DMS53 treated with DMSO at 0.1 percent for 48 hours (cell line): ENCODE measurements at regions not wholly inside any gene's neighbourhood (a gene's known extent, or its start where the extent isn't known, plus 50 kb on each side); places are given as distances from the start of the nearest gene placed in this dataset.

Experiments used
- DNase-seq: peaks from one replicate; lab custom pipeline; 2025; ENCODE audit not compliant: unreplicated experiment; lab: John Stamatoyannopoulos, UW

- no peak for DNase-seq
Measured at GRCh38 chr18:39870591-39870990, 2084.4 kb upstream of the PIK3C3 start.

DNA sequence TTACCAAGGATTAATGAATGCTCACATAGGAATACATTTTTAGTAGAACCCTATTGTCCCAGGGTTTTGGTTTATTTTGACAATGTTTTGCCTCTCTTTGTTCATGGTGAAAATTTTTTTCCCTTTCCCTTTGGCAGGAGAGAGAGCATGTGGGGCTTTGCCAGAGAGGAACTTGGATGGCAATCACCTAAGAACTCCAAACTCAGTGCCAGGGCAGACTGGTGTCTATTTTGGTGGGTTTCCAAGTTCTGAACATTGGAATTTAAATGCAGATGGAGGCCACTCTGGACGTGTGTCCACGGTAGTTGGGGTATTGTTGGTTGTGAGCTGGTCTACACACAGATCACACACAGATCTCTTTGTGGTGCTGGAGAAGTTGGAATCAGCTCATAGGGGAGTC lies 2091.1 kb upstream of the PIK3C3 start:
- DNase-seq = no peak

GRCh38 chr18:39862341-39862740 lies 2092.7 kb upstream of the PIK3C3 start:
- no peak for DNase-seq

GRCh38 chr18:39854291-39854690 lies 2100.7 kb upstream of the PIK3C3 start:
- no peak for DNase-seq

DNA sequence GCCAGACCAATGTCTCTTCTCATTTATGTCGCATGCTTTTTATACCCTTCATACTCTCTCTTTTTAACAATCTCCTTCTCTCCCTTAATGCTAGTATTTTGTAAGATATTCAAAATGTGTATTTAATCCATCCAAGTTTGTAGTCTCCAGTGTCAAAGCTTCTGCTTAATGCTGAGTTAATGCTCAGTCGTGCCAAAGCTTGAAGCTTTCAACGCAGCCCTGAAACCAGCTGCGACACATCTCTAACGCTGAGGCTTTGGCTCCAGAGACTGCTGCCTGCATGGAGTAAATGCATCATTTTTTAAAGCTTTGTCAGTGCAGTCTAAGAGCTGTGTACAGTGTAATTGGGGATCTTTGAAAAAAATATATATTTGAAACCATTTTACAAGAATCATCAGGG lies 2108.8 kb upstream of the PIK3C3 start:
- DNase-seq = no peak

DNA sequence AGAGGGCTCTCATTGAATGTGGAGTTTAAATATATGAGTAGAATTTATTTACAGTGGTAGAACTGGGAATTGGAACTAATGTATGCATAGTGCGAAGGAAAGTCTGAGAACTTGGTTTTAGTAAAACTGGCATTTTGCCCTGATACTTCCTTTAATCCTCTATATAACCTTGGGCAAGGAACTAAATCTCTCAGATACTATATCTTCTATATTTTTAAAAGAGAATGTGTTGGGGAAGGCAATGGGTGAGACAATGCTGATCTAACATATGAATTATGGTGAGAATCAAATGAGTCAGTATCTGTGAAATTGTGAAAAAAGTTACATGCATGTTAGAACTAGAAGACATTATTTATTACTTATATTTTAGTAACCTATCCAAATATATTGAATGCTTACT lies 2109.4 kb upstream of the PIK3C3 start:
- DNase-seq = no peak

GRCh38 chr18:39845106-39845505 lies 2109.9 kb upstream of the PIK3C3 start:
- no peak for DNase-seq

DNA sequence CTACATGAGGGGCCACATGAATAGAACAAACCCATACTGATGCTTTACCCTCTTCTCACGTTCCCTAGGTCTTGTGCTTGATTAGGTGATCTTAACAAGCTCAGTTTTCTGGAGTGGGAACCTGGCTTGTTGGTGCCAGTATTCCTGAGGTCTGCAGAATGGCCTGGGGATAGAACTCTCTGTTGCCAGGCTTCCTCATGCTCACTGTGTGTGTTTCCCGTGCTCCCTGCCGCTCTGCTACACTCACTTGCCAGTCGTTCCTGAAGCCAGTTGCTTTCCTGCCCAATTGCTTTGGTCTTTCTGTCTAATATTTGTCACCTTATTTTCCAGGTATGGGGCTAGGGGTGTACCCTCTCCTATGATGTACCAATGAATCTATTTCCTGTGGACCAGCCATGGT lies 2111.5 kb upstream of the PIK3C3 start:
- DNase-seq = no peak

GRCh38 chr18:39842366-39842914 lies 2112.6 kb upstream of the PIK3C3 start:
- DNase-seq = no peak

- DNase-seq = peak; percentile 77
Measured at GRCh38 chr18:39841482-39842365, 2113.3 kb upstream of the PIK3C3 start.

GRCh38 chr18:39840856-39841481 lies 2114.1 kb upstream of the PIK3C3 start:
- no peak for DNase-seq

DNA sequence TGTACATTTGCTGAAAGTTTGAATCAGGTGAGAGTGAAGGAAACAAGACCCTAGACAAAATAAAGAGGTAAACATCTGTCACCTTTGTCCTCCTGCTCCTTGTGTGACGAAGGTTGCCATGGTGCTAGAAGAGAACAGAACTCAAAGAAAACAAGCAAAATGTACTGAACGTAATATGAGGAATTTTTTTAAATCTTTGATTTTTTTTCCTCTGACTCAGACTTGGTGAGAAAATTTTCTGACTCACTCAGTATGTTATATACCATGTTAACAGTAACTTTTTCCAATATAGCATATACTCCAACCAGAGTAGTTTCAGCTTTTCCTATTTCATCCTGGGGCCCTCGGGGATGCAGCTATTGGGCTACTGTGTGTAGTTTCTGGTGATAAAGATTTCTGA lies 2114.6 kb upstream of the PIK3C3 start:
- no peak for DNase-seq

DNA sequence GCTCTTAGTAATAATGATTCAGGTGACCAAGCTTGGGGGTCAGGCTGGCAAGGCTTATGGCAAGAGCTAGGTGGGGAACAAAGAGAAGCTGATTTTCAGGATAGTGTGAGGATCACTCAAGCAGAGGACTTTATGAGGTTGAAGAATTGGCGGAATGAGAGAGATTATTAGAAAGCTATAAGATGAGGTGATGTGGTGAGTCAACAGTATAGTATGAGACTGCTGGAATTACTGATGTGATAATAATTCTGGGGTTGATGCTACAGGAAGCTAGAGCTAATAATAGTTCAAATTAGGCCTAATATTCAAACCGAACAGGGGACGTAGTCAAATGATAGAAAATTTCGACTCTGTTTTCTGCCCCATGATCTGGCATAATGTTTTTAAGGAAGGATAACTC lies 2115.3 kb upstream of the PIK3C3 start:
- DNase-seq = no peak

DNA sequence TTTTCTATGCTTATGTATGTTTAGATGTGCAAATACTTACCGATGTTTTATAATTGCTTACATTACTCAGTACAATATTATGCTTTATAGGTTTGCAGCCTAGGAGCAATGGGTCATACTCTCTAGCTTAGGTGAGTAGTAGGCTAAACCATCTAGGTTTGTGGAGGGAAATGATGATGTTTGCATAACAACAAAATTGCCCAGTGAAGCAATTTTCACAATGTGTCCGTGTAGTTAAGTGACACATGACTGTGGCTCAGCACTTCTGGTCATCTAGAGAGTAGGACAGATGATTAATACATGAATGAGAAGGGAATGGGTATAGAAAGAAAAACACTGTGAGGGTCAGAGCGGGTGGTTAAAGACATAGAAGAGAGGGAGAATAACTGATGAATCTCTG lies 2116.2 kb upstream of the PIK3C3 start:
- no peak for DNase-seq

- DNase-seq = no peak
Measured at GRCh38 chr18:39835303-39836030, 2119.6 kb upstream of the PIK3C3 start.

DNA sequence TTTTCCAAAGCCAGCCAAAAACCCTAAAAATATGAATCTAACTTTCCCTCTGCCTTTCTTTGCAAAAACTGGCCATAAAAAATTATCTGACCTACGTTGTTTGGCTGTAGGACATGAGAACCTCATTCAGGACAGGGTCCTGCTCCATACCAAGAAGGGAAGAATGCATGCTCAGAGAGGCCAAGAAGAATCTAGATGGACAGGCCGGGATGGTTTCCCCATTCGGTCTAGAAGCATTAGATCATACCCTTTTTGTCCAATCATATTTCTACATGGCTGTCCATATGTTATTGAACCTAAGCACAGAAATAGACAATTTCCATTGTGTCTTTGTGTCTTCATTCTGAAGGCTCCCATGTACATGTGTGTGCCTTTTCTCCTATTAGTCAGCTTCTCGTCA lies 2120.4 kb upstream of the PIK3C3 start:
- DNase-seq = no peak

DNA sequence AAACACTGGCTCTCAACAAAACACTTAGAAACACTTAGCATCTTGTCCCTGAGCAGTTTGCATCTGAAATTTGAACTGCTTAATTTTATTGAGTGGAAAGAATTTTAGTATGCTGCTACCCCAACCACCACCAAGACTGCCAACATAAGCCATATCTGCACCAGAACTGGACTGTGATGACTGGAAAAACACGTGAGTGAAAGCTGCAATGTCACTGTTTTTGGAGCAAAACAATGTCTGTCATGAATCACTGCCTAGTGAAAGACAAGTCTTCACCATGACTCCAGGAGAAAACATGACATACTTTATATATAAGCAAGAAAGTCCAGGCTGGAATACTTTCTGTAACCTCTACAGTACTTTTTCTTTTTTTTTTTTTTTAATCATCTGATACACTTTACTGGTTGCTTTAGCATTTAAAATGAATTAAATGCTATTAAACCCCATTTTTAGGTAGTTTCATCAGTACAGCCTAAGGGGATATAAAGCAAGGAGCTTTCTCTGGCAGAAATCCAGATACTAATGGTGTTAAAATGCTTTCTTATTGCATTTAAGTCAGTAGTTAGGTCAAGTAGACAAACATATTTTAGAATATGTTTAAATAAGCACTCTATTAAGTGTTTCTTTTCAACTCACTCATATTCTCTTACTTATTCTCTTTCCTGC lies 2129.4 kb upstream of the PIK3C3 start:
- no peak for DNase-seq

GRCh38 chr18:39806525-39806924 lies 2148.5 kb upstream of the PIK3C3 start:
- no peak for DNase-seq

DNA sequence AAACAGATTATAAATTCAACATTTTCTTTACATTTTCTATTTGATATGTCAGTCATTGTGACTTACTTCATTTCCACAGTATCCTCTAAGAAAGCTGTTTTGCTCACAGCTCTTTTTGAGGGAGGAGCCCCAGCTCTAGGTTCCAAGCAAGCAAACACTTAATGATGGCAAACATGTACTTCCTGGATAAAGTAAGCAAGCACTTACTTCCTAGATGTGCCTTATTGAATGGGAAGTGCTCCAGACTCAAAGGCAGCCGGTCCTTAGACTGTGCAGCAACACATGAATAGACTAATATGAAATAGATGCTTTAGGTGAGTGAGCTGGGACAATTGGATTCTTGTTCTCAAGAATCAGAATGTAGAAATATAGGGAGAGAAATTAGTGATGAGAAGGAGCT lies 2149.8 kb upstream of the PIK3C3 start:
- peak; percentile 88 for DNase-seq

DNA sequence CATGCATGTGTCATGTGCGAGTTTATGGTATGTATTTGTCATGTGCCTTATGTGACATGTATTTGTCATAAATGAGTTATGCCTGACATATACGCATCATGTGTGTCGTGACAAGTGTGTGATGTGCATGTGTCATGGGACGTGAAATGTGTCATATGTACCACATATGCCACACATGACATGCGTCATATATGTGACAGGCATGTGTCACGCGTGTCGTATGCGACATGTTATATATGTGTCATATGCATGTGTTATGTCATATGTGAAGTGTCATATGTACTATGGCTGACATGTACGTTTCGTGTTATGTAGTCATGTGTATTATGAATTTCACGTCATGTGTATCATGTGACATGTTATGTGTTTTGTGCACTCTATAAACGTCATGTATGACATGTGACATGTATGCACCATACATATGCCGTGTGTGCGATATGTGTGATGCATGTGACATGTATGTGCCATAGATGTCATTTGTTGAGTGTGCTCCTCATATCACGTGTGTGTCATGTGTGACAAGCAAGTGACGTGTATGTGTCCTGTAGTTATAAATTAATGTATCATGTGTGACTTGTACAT lies 2152.3 kb upstream of the PIK3C3 start:
- no peak for DNase-seq

DNA sequence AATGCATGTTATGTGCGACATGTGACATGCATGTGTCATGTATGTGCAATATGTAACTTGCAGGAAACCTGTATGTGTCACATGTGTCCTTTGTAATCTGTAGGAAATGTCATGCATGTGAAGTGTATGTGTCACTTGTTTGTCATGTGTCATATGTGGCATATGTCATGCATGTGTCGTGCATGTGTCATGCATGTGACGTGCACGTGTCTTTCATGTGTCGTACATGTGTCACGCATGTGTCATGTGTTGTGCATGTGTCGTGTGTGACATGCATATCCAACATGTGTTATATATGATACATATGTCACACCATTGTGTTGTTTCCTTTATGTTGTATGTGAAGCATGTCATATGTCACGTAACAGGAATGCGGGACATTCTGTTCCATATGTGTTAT lies 2153.2 kb upstream of the PIK3C3 start:
- no peak for DNase-seq
